NCI-H2227 (cell line): ENCODE measurements at regions not wholly inside any gene's neighbourhood (a gene's known extent, or its start where the extent isn't known, plus 50 kb on each side); places are given as distances from the start of the nearest gene placed in this dataset.
"Not testable (repeated sequence)": the region's sequence is repeated elsewhere in the genome, so short reads cannot be mapped to it uniquely, and the experiment has no call there.

Experiments
- DNase-seq: peaks from one replicate; lab custom pipeline; 2025; ENCODE audit not compliant: unreplicated experiment; lab: John Stamatoyannopoulos, UW

GRCh38 chr3:104412608-104413580 lies 953.8 kb upstream of the ALCAM start:
- no peak for DNase-seq

- DNase-seq: no peak
These were observed 938.3 kb upstream of the ALCAM start for GRCh38 chr3:104428337-104428925.

GRCh38 chr3:104429727-104430126 lies 937.0 kb upstream of the ALCAM start:
- DNase-seq: no peak

- DNase-seq: no peak
These were observed 930.2 kb upstream of the ALCAM start for GRCh38 chr3:104436506-104436905.

- DNase-seq: no peak
These were observed 929.5 kb upstream of the ALCAM start for GRCh38 chr3:104437131-104437750.

GRCh38 chr3:104437891-104438290 lies 928.8 kb upstream of the ALCAM start:
- DNase-seq: no peak

- no peak for DNase-seq
These were observed 928.0 kb upstream of the ALCAM start for GRCh38 chr3:104438706-104439105.

- DNase-seq: not testable (repeated sequence)
These were observed 921.3 kb upstream of the ALCAM start for GRCh38 chr3:104445252-104445919.

GRCh38 chr3:104447681-104448080 lies 919.0 kb upstream of the ALCAM start:
- no peak for DNase-seq

- DNase-seq: no peak
These were observed 914.0 kb upstream of the ALCAM start for GRCh38 chr3:104452697-104453096.

- no peak for DNase-seq
These were observed 908.1 kb upstream of the ALCAM start for GRCh38 chr3:104458657-104459056.

- no peak for DNase-seq
These were observed 906.0 kb upstream of the ALCAM start for GRCh38 chr3:104460477-104461406.

- no peak for DNase-seq
These were observed 905.3 kb upstream of the ALCAM start for GRCh38 chr3:104461431-104461830.

GRCh38 chr3:104472221-104472620 lies 894.5 kb upstream of the ALCAM start:
- DNase-seq: no peak

GRCh38 chr3:104474011-104474410 lies 892.7 kb upstream of the ALCAM start:
- DNase-seq: no peak

GRCh38 chr3:104503022-104503421 lies 863.7 kb upstream of the ALCAM start:
- no peak for DNase-seq

GRCh38 chr3:104510131-104510849 lies 856.4 kb upstream of the ALCAM start:
- DNase-seq: no peak

- DNase-seq: no peak
These were observed 852.3 kb upstream of the ALCAM start for GRCh38 chr3:104514371-104514770.

- DNase-seq: no peak
These were observed 851.9 kb upstream of the ALCAM start for GRCh38 chr3:104514776-104515175.

GRCh38 chr3:104519068-104519467 lies 847.6 kb upstream of the ALCAM start:
- DNase-seq: no peak
